Esophagus muscularis mucosa (tissue), 4 donors: ENCODE measurements at regions not wholly inside any gene's neighbourhood (a gene's known extent, or its start where the extent isn't known, plus 50 kb on each side); places are given as distances from the start of the nearest gene placed in this dataset.

Source experiments
- EP300 ChIP-seq: sonication (generic); formaldehyde crosslinking; IDR thresholded peaks from one replicate; pipeline ENCODE4 v1.6.1; 2017; ENCODE audit warnings: antibody characterized with exemption
- POLR2A ChIP-seq: fragments of 450-650 bp; IDR thresholded peaks from one replicate; pipeline ENCODE4 v1.6.1; 2017; ENCODE audit warnings: antibody characterized with exemption, moderate library complexity, mild to moderate bottlenecking, low read depth
- POLR2AphosphoS5 ChIP-seq, 2 donors: sonication (generic); formaldehyde crosslinking; IDR thresholded peaks; one replicate each; pipeline ENCODE4 v1.6.1; 2017; ENCODE audit warnings: antibody characterized with exemption in 2 of 2
- TF ChIP-seq, protein P1 (sequence below), 3 experiments: fragments of 200-600 bp in 2 of 3; fragments of 450-650 bp in 1 of 3; sonication (generic) in 2 of 3; IDR thresholded peaks; one replicate each; pipeline ENCODE4 v1.5.1; 2017 to 2019; ENCODE audit warnings: antibody characterized with exemption in 3 of 3, mild to moderate bottlenecking in 2 of 3, moderate library complexity in 1 of 3

DNA sequence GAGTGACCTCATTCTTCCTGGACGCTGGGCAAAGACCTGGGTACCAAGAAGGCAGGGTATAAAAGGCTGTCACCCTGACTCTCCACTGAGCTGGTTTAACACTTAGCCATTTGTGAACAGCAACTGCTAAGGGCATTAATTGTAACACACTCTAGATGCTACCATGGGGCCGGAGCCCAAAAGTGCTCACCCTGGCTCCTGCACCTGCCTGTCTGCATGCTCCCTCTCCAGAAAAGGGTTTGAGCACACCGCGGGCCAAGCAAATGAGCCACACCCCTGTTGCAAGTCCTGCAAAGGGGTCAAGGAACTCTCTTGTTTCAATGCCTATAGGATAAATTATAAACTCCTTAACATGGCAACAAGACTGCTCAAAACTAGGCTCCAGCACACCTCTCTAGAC is 114.8 kb downstream of the TEX36 start:
- TF ChIP-seq, protein P1, sequence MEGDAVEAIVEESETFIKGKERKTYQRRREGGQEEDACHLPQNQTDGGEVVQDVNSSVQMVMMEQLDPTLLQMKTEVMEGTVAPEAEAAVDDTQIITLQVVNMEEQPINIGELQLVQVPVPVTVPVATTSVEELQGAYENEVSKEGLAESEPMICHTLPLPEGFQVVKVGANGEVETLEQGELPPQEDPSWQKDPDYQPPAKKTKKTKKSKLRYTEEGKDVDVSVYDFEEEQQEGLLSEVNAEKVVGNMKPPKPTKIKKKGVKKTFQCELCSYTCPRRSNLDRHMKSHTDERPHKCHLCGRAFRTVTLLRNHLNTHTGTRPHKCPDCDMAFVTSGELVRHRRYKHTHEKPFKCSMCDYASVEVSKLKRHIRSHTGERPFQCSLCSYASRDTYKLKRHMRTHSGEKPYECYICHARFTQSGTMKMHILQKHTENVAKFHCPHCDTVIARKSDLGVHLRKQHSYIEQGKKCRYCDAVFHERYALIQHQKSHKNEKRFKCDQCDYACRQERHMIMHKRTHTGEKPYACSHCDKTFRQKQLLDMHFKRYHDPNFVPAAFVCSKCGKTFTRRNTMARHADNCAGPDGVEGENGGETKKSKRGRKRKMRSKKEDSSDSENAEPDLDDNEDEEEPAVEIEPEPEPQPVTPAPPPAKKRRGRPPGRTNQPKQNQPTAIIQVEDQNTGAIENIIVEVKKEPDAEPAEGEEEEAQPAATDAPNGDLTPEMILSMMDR (IDR thresholded peaks at IDR 0.05): no peak
- TF ChIP-seq POLR2A (no peak), POLR2AphosphoS5 (IDR thresholded peaks at IDR 0.05) (no peak), EP300 (no peak)
